Fibroblast of mammary gland (primary cell): ENCODE measurements at regions not wholly inside any gene's neighbourhood (a gene's known extent, or its start where the extent isn't known, plus 50 kb on each side); places are given as distances from the start of the nearest gene placed in this dataset.

Experiments
- DNase-seq: peaks from one replicate; pipeline ENCODE4 v3.0.0-alpha.2; 2010; ENCODE audit warnings: low read depth
- H3K4me3 ChIP-seq: 2 replicates; pipeline ENCODE4 v1.5.1; 2011; ENCODE audit warnings: low read depth, mild to moderate bottlenecking, low read length, moderate library complexity; ENCODE audit not compliant: control insufficient read depth
- TF ChIP-seq, protein P1 (sequence below): conservative IDR thresholded peaks from 2 replicates; pipeline ENCODE4 v1.5.1; 2011; ENCODE audit warnings: low read depth, low read length, inconsistent platforms; ENCODE audit not compliant: control insufficient read depth, insufficient read depth

DNA sequence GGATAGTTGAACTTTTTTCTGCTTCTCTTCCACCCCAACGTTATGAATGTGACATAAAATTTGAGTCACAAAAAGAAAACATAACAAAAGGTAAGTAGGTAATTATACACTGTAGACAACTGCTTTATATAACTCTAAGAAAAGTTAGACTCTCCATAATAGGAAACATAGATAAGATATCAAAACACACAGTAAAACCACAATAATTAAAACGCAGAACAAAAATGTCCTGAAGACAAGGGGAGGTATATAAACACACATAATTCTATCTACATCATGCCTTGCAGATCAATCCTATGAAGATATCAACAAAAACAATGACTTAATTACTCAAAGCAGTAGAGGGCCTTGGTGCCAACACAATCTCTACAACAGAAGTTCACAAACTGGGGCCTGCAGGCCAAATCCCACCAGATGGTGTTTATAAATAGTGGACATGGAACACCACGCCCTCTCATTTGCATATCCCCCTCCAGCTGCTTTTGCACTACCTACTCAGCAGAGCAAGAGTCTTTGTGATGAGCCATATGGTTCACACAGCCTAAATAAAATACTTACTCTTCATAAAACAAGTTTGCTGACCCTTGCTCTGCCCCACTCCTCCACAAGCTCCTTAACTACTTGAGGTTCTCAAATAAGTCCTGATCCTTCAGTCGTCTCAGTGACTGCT lies 254.7 kb downstream of the KLF12 start:
- TF ChIP-seq, protein P1, sequence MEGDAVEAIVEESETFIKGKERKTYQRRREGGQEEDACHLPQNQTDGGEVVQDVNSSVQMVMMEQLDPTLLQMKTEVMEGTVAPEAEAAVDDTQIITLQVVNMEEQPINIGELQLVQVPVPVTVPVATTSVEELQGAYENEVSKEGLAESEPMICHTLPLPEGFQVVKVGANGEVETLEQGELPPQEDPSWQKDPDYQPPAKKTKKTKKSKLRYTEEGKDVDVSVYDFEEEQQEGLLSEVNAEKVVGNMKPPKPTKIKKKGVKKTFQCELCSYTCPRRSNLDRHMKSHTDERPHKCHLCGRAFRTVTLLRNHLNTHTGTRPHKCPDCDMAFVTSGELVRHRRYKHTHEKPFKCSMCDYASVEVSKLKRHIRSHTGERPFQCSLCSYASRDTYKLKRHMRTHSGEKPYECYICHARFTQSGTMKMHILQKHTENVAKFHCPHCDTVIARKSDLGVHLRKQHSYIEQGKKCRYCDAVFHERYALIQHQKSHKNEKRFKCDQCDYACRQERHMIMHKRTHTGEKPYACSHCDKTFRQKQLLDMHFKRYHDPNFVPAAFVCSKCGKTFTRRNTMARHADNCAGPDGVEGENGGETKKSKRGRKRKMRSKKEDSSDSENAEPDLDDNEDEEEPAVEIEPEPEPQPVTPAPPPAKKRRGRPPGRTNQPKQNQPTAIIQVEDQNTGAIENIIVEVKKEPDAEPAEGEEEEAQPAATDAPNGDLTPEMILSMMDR, result no peak
- DNase-seq, result no peak
- H3K4me3 ChIP-seq, result no peak overlapping the region

DNA sequence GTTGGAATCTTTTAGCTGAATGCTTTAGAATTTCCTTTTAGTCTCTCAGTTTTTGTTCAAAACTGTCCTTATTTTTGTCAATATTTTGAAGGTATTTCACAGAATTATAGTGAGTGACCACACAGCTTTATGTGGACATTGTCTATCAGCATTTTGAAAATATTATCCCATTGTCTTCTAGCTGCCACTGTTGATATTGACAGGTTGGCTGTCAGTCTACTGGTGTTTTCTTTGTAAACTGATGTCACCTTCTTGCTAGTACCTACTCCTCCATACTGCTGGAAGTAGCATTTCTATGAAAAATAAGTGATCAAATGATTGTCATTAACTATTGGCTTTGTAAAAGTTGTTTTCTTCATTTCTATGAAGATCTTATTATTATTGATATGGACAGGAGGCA lies 256.8 kb downstream of the KLF12 start:
- no peak overlapping the region for H3K4me3 ChIP-seq
- TF ChIP-seq, protein P1, result no peak

DNA sequence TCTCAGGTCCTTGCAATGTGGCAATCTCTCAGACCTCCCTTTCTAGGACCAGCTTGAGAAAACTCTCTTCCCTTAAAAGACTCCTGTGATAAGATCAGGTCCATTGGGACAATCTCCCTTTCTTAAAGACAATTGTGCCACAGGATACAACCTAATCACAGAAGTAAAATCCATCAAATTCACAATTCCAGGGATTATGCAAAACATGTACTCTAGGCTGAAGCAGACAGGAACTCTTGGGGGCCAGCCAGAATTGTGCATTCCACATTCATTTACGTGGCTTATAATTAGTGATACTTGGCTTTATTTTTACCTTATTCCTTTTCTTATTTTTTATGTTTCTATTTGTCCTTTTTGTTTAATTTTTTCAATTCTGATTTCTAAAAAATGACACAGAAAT lies 257.9 kb downstream of the KLF12 start:
- peak; percentile 37 for DNase-seq
- no peak overlapping the region for H3K4me3 ChIP-seq
- TF ChIP-seq, protein P1, result no peak

More for the DNA sequence above, 256.8 kb downstream of the KLF12 start:
- DNase-seq, result no peak

DNA sequence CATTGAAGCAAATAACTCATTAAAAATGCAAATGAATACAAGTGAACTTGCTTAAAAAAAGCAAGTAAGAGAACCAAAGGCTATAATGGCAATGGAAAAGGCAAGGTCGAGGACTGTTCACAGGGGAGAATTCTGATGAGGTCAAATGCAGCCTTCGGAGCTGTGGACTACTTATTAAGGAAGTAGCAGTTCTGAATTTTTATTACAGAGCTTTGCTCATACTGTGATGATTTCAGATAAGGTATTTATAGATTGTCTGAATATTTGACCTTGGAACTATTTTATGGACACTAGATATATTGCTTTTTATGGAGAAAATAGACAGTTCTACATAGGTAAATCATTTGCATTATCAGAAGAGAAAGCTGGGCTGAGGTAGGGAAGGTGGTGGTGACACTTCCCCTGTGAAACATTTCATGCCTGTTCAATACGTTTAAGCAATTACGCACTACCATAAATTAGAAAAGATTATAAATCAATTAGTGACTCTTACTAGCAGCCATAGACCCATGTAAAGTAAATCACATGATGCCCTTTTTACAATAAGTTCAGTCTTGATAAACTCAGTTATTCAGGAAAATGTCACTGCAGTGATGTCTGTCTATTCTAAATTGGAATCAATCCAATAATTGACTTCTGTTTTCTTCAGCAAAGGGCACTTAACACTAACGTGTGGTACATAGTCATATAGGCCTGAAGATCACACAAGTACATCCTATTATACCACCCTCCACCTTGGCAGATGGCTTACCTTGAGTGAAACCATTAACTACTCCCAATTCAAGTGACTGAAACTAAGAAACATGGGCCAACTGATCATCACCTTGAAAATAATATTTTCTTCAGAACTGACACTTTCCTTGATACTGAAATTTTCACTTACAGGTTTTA lies 260.0 kb downstream of the KLF12 start:
- TF ChIP-seq, protein P1, result no peak
- H3K4me3 ChIP-seq, result no peak overlapping the region
- no peak for DNase-seq

DNA sequence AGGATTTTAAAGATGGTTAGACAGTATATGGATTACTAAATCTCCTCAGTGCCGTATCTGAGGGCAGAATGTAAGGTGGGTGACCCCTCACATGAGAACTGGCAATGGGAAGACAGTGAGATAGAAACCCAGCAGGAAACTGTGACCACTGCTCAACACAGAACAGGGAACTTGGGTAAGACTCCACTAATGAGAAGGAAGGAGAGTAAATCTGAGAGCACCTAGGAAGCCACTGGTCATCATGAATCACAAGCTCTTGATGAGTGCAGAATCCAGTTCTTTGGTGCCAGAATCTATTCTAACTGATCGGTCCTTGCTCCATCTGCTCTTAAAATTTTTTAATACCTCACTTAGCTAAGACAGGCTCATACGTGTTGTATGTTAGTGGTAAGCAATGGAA lies 261.8 kb downstream of the KLF12 start:
- TF ChIP-seq, protein P1, result no peak

DNA sequence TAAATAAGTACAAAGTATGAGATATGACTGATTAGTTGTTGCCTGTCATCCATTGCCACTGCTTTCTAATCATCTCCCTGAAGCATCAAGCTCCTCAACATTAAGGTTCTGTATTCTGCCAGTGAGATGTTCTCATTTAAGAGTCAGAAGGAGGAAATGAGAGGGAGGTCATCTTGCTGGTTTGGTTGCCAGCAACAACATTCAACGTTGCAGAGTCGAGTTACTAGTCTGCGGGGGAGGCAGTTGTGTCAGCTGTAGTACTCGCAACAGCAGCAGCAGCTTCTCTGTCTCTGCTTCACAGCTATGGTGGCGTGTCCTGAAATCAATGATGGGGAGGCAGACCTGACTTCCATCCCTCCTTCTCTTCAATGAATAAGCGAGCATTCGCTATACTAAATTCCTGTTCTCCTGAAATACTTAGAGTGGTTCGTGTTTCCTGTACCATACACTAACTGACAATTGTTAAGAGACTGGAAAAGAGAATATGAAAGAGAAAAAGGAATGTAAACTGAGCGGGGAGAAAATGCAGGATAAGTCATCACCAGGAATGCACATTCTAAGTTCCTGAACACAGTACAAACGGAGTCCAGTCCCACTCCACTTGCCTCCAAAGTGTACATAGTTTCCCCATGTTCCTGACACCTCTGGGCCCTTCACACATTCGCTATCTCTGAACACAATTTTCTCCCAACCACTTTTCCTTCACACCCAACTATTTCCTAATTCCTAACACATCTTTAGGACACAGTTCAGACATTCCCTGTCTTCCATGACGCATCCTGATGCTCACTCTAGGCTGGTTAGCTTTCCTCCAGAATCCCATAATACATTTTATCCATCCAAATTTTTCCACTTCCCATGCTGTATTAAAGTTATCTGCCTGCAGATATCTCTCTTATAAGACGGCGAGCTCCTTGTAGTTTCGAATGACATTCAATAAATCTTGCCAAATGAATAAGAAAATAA lies 263.0 kb downstream of the KLF12 start:
- DNase-seq, result peak; percentile 89
- H3K4me3 ChIP-seq, result no peak overlapping the region

More for the DNA sequence above, 261.8 kb downstream of the KLF12 start:
- no peak overlapping the region for H3K4me3 ChIP-seq
- DNase-seq, result peak; percentile 23

More for the DNA sequence above, 263.0 kb downstream of the KLF12 start:
- TF ChIP-seq, protein P1, result no peak
